ENCODE measurements at regions not wholly inside any gene's neighbourhood (a gene's known extent, or its start where the extent isn't known, plus 50 kb on each side); places are given as distances from the start of the nearest gene placed in this dataset.

DNA sequence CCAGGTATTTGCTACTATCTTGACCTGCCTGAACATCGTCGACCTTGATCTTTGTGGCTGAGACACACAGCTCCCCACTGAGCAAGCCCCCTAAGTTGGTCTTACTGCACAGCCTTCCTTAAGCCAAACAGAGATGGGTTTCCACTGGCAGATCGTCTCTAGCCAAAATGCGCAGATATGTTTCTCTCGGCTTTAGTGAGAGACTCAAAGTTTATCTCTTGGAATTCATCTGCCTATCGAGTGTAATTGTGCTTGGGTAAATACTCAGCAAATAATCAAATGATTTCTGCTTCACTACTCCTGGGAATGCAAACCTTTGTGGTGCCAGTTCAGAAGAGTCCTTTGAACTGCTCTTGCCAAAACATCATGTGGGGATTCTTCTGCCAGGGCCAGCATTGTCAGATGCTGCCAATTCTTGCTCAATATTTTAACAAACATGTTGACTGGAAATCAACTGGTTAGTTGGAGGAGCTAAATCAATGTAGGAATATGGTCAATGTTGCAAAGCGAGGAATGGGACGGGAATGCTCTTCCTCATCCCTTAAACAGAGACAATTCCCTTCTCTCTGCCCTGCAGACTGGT, 141.2 kb upstream of the SLC28A3 start:
- TF ChIP-seq, protein P1, sequence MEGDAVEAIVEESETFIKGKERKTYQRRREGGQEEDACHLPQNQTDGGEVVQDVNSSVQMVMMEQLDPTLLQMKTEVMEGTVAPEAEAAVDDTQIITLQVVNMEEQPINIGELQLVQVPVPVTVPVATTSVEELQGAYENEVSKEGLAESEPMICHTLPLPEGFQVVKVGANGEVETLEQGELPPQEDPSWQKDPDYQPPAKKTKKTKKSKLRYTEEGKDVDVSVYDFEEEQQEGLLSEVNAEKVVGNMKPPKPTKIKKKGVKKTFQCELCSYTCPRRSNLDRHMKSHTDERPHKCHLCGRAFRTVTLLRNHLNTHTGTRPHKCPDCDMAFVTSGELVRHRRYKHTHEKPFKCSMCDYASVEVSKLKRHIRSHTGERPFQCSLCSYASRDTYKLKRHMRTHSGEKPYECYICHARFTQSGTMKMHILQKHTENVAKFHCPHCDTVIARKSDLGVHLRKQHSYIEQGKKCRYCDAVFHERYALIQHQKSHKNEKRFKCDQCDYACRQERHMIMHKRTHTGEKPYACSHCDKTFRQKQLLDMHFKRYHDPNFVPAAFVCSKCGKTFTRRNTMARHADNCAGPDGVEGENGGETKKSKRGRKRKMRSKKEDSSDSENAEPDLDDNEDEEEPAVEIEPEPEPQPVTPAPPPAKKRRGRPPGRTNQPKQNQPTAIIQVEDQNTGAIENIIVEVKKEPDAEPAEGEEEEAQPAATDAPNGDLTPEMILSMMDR (conservative IDR thresholded peaks at IDR 0.05; ENCODE audit: control insufficient read depth, insufficient read depth, low read depth, low read length): no peak
- H3K4me3 ChIP-seq (ENCODE audit: control insufficient read depth, low read depth, low read length): no peak overlapping the region
- DNase-seq (ENCODE audit: low read depth): no peak

- TF ChIP-seq, protein P1 (conservative IDR thresholded peaks at IDR 0.05; ENCODE audit: control insufficient read depth, insufficient read depth, low read depth, low read length): no peak
- DNase-seq (ENCODE audit: low read depth): no peak
- no peak overlapping the region for H3K4me3 ChIP-seq (ENCODE audit: control insufficient read depth, low read depth, low read length)
These were observed 142.0 kb upstream of the SLC28A3 start for GRCh38 chr9:84482607-84483006.

GRCh38 chr9:84484172-84484571, 143.6 kb upstream of the SLC28A3 start:
- H3K4me3 ChIP-seq (ENCODE audit: control insufficient read depth, low read depth, low read length): no peak overlapping the region
- TF ChIP-seq, protein P1 (conservative IDR thresholded peaks at IDR 0.05; ENCODE audit: control insufficient read depth, insufficient read depth, low read depth, low read length): no peak
- DNase-seq (ENCODE audit: low read depth): no peak

- TF ChIP-seq, protein P1 (conservative IDR thresholded peaks at IDR 0.05; ENCODE audit: control insufficient read depth, insufficient read depth, low read depth, low read length): no peak
- DNase-seq (ENCODE audit: low read depth): no peak
- no peak overlapping the region for H3K4me3 ChIP-seq (ENCODE audit: control insufficient read depth, low read depth, low read length)
These were observed 145.0 kb upstream of the SLC28A3 start for GRCh38 chr9:84485539-84485938.

DNA sequence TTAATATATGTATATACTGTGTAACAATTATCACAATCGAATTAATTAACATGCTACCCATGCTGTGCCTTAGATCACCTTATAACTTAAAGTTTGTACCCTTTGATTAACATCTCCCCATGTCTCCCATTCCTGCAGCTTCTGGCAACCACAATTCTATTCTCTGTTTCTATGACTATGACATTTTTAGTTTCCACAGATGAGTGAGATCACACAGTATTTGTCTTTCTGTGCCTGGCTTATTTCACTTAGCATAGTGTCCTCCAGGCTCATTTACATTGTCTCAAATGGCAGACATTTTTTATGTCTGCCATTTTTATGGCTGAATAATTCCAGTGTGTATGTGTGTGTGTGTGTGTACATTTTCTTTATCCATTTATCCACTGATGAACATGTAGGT, 146.1 kb upstream of the SLC28A3 start:
- no peak overlapping the region for H3K4me3 ChIP-seq (ENCODE audit: control insufficient read depth, low read depth, low read length)
- TF ChIP-seq, protein P1 (conservative IDR thresholded peaks at IDR 0.05; ENCODE audit: control insufficient read depth, insufficient read depth, low read depth, low read length): no peak
- DNase-seq (ENCODE audit: low read depth): no peak

- no peak for DNase-seq (ENCODE audit: low read depth)
- TF ChIP-seq, protein P1 (conservative IDR thresholded peaks at IDR 0.05; ENCODE audit: control insufficient read depth, insufficient read depth, low read depth, low read length): no peak
These were observed 149.8 kb upstream of the SLC28A3 start for GRCh38 chr9:84490206-84490841.

More at GRCh38 chr9:84490206-84490841, 149.8 kb upstream of the SLC28A3 start:
- H3K4me3 ChIP-seq (ENCODE audit: control insufficient read depth, low read depth, low read length): no peak overlapping the region

Measured in fibroblast of mammary gland (primary cell).